B cell (primary cell): ENCODE measurements at regions not wholly inside any gene's neighbourhood (a gene's known extent, or its start where the extent isn't known, plus 50 kb on each side); places are given as distances from the start of the nearest gene placed in this dataset.

ENCODE experiments used
- ATAC-seq: fragments of 200-7000 bp; cut with Tn5 transposase; one replicate; pipeline ENCODE4 v1.10.0; 2021; ENCODE audit warnings: low read depth, mild to moderate bottlenecking, moderate number of reproducible peaks, moderate library complexity
- CTCF ChIA-PET: fragments of 350-600 bp; sonication (Branson Sonifier 250); formaldehyde crosslinking; loops from one replicate; lab custom pipeline; 2021; ENCODE audit warnings: antibody characterized with exemption, inconsistent platforms; lab: Charles Lee
- POLR2A ChIA-PET: fragments of 350-600 bp; sonication (Branson Sonifier 250); formaldehyde crosslinking; loops from one replicate; lab custom pipeline; 2021; ENCODE audit warnings: antibody characterized with exemption; lab: Charles Lee
- DNase-seq: peaks from one replicate; pipeline ENCODE4 v3.0.0; 2013
- H2AFZ ChIP-seq: 2 replicates; pipeline ENCODE4 v1.6.1; 2012; ENCODE audit warnings: mild to moderate bottlenecking, low read depth, low read length; ENCODE audit not compliant: insufficient read depth, poor library complexity, severe bottlenecking
- H3K27ac ChIP-seq, 2 donors: 1 replicate in 1 of 2; 2 replicates in 1 of 2; pipeline ENCODE4 v1.5.1; 2012 to 2013; ENCODE audit warnings: low read length in 2 of 2, mild to moderate bottlenecking in 2 of 2, moderate library complexity in 1 of 2
- H3K27me3 ChIP-seq, 4 experiments: fragments of 200-600 bp in 1 of 4; sonication (generic) in 1 of 4; replicated peaks in 1 of 4; 1 replicate in 2 of 4; 2 replicates in 2 of 4; pipeline versions ENCODE4 v1.6.1 to v1.7.0; 2013 to 2016; ENCODE audit warnings: low read length in 3 of 4, mild to moderate bottlenecking in 2 of 4, mixed read lengths in 1 of 4, moderate library complexity in 1 of 4; ENCODE audit not compliant: insufficient read depth in 4 of 4, control insufficient read depth in 3 of 4; ENCODE audit errors: control extremely low read depth in 1 of 4
- H3K36me3 ChIP-seq, 2 experiments: replicated peaks in 1 of 2; 1 replicate in 1 of 2; 2 replicates in 1 of 2; pipeline versions ENCODE4 v1.6.1 to v1.7.1; 2013; ENCODE audit warnings: low read length in 1 of 2; ENCODE audit not compliant: insufficient read depth in 2 of 2, control insufficient read depth in 1 of 2; ENCODE audit errors: control extremely low read depth in 1 of 2, extremely low read depth in 1 of 2
- H3K4me1 ChIP-seq, 2 donors: fragments of 200-600 bp in 1 of 2; sonication (generic) in 1 of 2; 1 replicate in 1 of 2; 2 replicates in 1 of 2; pipeline versions ENCODE4 v1.5.1 to v1.6.1; 2013 to 2017; ENCODE audit warnings: low read length in 2 of 2; ENCODE audit not compliant: control insufficient read depth in 2 of 2, insufficient read depth in 2 of 2
- H3K4me2 ChIP-seq: replicated peaks from 2 replicates; pipeline ENCODE3; 2012; ENCODE audit warnings: mild to moderate bottlenecking, low read depth, low read length; ENCODE audit not compliant: poor library complexity, severe bottlenecking
- H3K4me3 ChIP-seq, 5 experiments: fragments of 200-600 bp in 1 of 5; sonication (generic) in 1 of 5; 1 replicate in 3 of 5; 2 replicates in 2 of 5; pipeline versions ENCODE4 v1.5.1 to v1.7.0; 2011 to 2016; ENCODE audit warnings: low read length in 4 of 5, mild to moderate bottlenecking in 4 of 5, low read depth in 2 of 5, control low read depth in 1 of 5, moderate library complexity in 1 of 5; ENCODE audit not compliant: insufficient read depth in 1 of 5; ENCODE audit errors: control extremely low read depth in 1 of 5, extremely low read depth in 1 of 5
- H3K79me2 ChIP-seq: fragments of 200-600 bp; sonication (generic); one replicate; pipeline ENCODE4 v1.6.0; 2016; ENCODE audit warnings: low read length; ENCODE audit not compliant: control insufficient read depth, insufficient read depth
- H3K9ac ChIP-seq: fragments of 200-600 bp; sonication (generic); 2 replicates; pipeline ENCODE4 v1.6.1; 2017; ENCODE audit warnings: mild to moderate bottlenecking, low read length, moderate library complexity
- H3K9me3 ChIP-seq, 3 donors: one replicate each; pipeline versions ENCODE4 v1.6.1 to v1.7.1; 2013; ENCODE audit warnings: low read length in 2 of 3; ENCODE audit not compliant: control insufficient read depth in 2 of 3, insufficient read depth in 1 of 3; ENCODE audit errors: control extremely low read depth in 1 of 3
- H4K20me1 ChIP-seq: 2 replicates; pipeline ENCODE4 v1.6.0; 2012; ENCODE audit warnings: mild to moderate bottlenecking, low read length; ENCODE audit not compliant: insufficient read depth, control insufficient read depth, poor library complexity, severe bottlenecking
- H3K27ac Mint-ChIP-seq: one replicate; pipeline ENCODE4 v1.8.0; 2021; ENCODE audit warnings: mixed read lengths
- H3K27me3 Mint-ChIP-seq: one replicate; pipeline ENCODE4 v1.8.0; 2021; ENCODE audit warnings: mixed read lengths
- H3K4me1 Mint-ChIP-seq: one replicate; pipeline ENCODE4 v1.8.0; 2021; ENCODE audit warnings: mixed read lengths
- H3K4me3 Mint-ChIP-seq: one replicate; pipeline ENCODE4 v1.8.0; 2021; ENCODE audit warnings: mixed read lengths
- H3K9me3 Mint-ChIP-seq: one replicate; pipeline ENCODE4 v1.8.0; 2022; ENCODE audit warnings: mixed read lengths; ENCODE audit not compliant: insufficient read depth
- EZH2 ChIP-seq: IDR thresholded peaks from 2 replicates; pipeline ENCODE4 v1.6.1; 2012; ENCODE audit warnings: borderline replicate concordance, low read depth, mild to moderate bottlenecking, moderate library complexity, low read length; ENCODE audit not compliant: insufficient read depth, poor library complexity, severe bottlenecking
- WGBS: methylation state at CpG from one replicate; pipeline ENCODE4 v1.1.5; 2013; ENCODE audit warnings: missing lambda C conversion rate; ENCODE audit not compliant: insufficient coverage; 5-methylcytosine and 5-hydroxymethylcytosine counted together
- intact Hi-C: fragments of 100-400 bp; cut with micrococcal nuclease; formaldehyde crosslinking; loops from one replicate; pipeline ENCODE4 v1.10.0; 2022
- TF ChIP-seq, protein P1 (sequence below): fragments of 200-600 bp; IDR thresholded peaks from one replicate; pipeline ENCODE4 v1.8.0; 2022; ENCODE audit warnings: antibody characterized with exemption, mild to moderate bottlenecking

DNA sequence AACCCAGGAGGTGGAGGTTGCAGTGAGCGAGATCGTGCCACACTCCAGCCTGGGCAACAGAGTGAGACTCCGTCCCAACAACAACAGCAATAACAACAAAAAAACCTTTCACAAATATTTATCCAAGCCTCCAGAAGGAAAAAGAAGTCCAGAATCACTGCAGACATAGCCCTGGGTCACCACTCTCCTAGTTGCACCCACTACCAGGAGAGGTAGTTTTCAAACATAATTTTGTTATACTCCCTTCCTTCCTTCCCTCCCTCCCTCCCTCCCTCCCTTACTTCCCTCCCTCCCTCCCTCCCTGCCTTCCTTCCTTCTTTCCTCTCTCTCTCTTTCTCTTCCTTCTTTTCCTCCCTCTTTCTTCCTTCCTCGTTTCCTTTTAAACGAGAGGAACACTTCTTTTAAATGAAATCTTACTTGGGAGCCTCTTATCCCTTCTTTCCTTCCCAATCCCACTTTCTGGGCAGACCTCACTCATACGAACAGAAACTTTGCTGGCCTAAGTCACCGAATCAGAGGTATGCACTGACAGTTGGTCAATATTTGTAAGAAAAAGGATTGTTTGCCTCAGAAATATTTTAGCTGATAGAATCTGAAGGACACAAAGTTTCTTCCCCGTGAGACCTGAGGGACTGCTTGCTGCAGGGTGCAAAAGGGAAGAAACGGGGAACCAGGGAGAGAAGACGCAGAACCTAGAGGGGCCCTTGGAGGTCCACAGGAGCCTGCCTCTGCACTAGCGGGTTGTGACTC is 88.1 kb upstream of the AGAP1 start:
- Mint-ChIP-seq H3K27ac (no peak overlapping the region), H3K4me1 (no peaks in the 10 kb centered on the region), H3K27me3 (peaks cover 12% of the 10 kb centered on the region), H3K9me3 (peaks cover 2% of the 10 kb centered on the region), H3K4me3 (no peak overlapping the region)
- no peak overlapping the region for H2AFZ ChIP-seq
- ATAC-seq = no peak
- peaks cover 0 to 5% (median 0%) of the 10 kb centered on the region in 3 donors for H3K9me3 ChIP-seq
- H4K20me1 ChIP-seq = no peaks in the 10 kb centered on the region
- POLR2A ChIA-PET = no interaction called here
- WGBS = 67% methylated on average over 4 of the region's 11 CpGs
- intact Hi-C loops = no loop called here
- TF ChIP-seq, protein P1, sequence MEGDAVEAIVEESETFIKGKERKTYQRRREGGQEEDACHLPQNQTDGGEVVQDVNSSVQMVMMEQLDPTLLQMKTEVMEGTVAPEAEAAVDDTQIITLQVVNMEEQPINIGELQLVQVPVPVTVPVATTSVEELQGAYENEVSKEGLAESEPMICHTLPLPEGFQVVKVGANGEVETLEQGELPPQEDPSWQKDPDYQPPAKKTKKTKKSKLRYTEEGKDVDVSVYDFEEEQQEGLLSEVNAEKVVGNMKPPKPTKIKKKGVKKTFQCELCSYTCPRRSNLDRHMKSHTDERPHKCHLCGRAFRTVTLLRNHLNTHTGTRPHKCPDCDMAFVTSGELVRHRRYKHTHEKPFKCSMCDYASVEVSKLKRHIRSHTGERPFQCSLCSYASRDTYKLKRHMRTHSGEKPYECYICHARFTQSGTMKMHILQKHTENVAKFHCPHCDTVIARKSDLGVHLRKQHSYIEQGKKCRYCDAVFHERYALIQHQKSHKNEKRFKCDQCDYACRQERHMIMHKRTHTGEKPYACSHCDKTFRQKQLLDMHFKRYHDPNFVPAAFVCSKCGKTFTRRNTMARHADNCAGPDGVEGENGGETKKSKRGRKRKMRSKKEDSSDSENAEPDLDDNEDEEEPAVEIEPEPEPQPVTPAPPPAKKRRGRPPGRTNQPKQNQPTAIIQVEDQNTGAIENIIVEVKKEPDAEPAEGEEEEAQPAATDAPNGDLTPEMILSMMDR = no peak
- no peak for TF ChIP-seq EZH2
- H3K4me3 ChIP-seq = no peak overlapping the region
- no peaks in the 10 kb centered on the region for H3K4me1 ChIP-seq
- DNase-seq = no peak
- H3K79me2 ChIP-seq = no peaks in the 10 kb centered on the region
- CTCF ChIA-PET = no interaction called here
- no peaks in the 10 kb centered on the region for H3K36me3 ChIP-seq
- no peak overlapping the region for H3K4me2 ChIP-seq
- H3K9ac ChIP-seq = no peak overlapping the region
- no peaks in the 10 kb centered on the region for H3K27me3 ChIP-seq
- no peak overlapping the region for H3K27ac ChIP-seq

DNA sequence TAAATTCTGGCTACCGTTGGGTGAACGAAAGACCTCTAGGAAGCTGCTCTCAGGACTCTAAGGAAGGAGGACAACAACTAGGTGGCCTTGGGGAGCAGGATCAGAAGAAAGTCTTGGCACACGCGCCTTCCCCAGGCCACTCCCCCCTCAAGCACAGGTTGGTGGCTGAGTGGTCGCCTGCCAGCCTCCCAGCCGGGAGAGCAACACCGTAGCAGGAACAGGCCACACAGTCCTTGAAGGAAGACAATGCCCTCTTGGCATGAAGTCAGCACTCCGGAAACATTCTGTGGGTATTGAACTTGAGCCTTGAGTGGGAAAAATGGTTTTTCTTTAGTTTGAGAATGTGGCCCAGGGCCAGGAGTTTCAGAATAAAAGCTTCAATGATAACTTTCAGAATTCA is 87.4 kb upstream of the AGAP1 start:
- no peaks in the 10 kb centered on the region for H3K79me2 ChIP-seq
- H3K9ac ChIP-seq = no peak overlapping the region
- ATAC-seq (no peak), DNase-seq (no peak)
- whole genome bisulfite sequencing = no CpG with 5 or more reads among the region's 8 CpGs
- Mint-ChIP-seq H3K4me3 (no peak overlapping the region), H3K27ac (no peak overlapping the region), H3K27me3 (peaks cover 12% of the 10 kb centered on the region), H3K4me1 (no peaks in the 10 kb centered on the region), H3K9me3 (peaks cover 2% of the 10 kb centered on the region)
- H4K20me1 ChIP-seq = no peaks in the 10 kb centered on the region
- no peaks in the 10 kb centered on the region for H3K4me1 ChIP-seq
- H3K4me2 ChIP-seq = no peak overlapping the region
- H3K27ac ChIP-seq = no peak overlapping the region
- H3K27me3 ChIP-seq = no peaks in the 10 kb centered on the region
- no peaks in the 10 kb centered on the region for H3K36me3 ChIP-seq
- H2AFZ ChIP-seq = no peak overlapping the region
- CTCF ChIA-PET = no interaction called here
- no peak overlapping the region for H3K4me3 ChIP-seq
- TF ChIP-seq, protein P1 = no peak
- TF ChIP-seq EZH2 = no peak
- POLR2A ChIA-PET = no interaction called here
- peaks cover 0 to 5% (median 0%) of the 10 kb centered on the region in 3 donors for H3K9me3 ChIP-seq
- intact Hi-C loops = no loop called here
